SK-N-MC (cell line): ENCODE measurements at regions not wholly inside any gene's neighbourhood (a gene's known extent, or its start where the extent isn't known, plus 50 kb on each side); places are given as distances from the start of the nearest gene placed in this dataset.
"Not testable (repeated sequence)": the region's sequence is repeated elsewhere in the genome, so short reads cannot be mapped to it uniquely, and the experiment has no call there.

Experiments
- DNase-seq: peaks from one replicate; pipeline ENCODE4 v3.0.0-alpha.2; 2011; ENCODE audit warnings: low read depth, low spot score
- H3K27ac ChIP-seq: fragments of 200-600 bp; sonication (generic); 2 replicates; pipeline ENCODE4 v1.5.1; 2016; ENCODE audit warnings: mixed run types
- H3K36me3 ChIP-seq: fragments of 200-600 bp; sonication (generic); 2 replicates; pipeline ENCODE4 v1.6.1; 2017; ENCODE audit warnings: antibody characterized with exemption, low read length, mixed read lengths; ENCODE audit not compliant: insufficient read depth
- H3K4me3 ChIP-seq: fragments of 200-600 bp; sonication (generic); 2 replicates; pipeline ENCODE4 v1.5.1; 2016
- H3K9ac ChIP-seq: fragments of 200-600 bp; sonication (generic); 2 replicates; pipeline ENCODE4 v1.8.0; 2017; ENCODE audit warnings: mixed run types, mixed read lengths; ENCODE audit not compliant: insufficient read length
- H3K9me3 ChIP-seq: fragments of 200-600 bp; sonication (generic); 2 replicates; pipeline ENCODE4 v1.6.1; 2017; ENCODE audit warnings: low read depth, mild to moderate bottlenecking, antibody characterized with exemption, low read length, moderate library complexity, mixed read lengths
- EZH2 ChIP-seq: fragments of 200-600 bp; sonication (generic); IDR thresholded peaks from one replicate; pipeline ENCODE4 v1.6.1; 2017; ENCODE audit warnings: antibody characterized with exemption
- FOXP2 ChIP-seq: optimal IDR thresholded peaks from 2 replicates; pipeline ENCODE3; 2011; ENCODE audit warnings: mild to moderate bottlenecking, moderate library complexity; ENCODE audit not compliant: insufficient read depth; ENCODE audit errors: extremely low read length, control extremely low read depth
- POLR2AphosphoS5 ChIP-seq: IDR thresholded peaks from 2 replicates; pipeline ENCODE4 v1.6.1; 2012; ENCODE audit warnings: mild to moderate bottlenecking, low read depth, low read length, borderline replicate concordance

DNA sequence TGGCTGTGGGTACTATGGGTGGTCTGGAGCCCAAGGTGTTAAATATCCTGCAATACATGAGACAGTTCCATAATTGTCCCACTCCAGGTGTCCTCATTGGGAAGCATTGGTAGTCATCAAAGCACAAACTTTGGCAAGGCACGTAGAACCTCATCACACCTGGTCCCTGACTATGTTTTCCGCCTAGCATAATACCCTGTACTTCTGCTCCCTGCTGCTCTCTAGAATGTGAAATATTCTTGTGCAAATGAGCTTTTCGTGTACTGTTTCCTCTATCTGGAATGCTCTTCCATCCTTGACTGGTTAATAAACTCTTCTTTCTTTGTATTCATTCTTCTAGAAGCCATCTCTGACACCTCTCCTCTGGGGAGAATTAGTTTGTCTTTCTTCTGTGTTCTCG lies 103.2 kb downstream of the EBLN2 start:
- H3K4me3 ChIP-seq = no peak overlapping the region
- TF ChIP-seq FOXP2 = no peak
- TF ChIP-seq POLR2AphosphoS5 = no peak
- TF ChIP-seq EZH2 = no peak
- H3K9ac ChIP-seq = no peak overlapping the region
- H3K9me3 ChIP-seq = no peaks in the 10 kb centered on the region
- no peaks in the 10 kb centered on the region for H3K36me3 ChIP-seq
- no peak for DNase-seq
- H3K27ac ChIP-seq = no peak overlapping the region

DNA sequence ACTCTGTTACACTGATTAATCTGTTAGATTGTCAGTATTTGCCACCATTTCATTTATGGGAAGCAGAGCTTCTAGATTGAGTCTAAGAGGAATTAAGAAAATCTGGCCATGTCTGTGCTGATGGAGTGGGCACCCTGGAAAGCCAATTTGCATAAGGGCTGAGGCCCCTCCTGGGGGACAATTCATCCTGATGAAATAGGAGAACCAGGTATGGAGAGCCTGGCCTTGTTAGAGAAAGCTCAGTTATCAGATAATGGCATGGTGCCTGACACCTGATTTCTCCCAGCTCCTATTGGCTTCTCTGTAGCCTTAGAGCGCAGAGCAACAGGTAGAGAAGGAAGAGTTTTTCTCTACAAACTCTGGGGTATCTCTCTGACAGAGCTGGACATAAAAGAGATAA lies 114.2 kb downstream of the EBLN2 start:
- no peak overlapping the region for H3K9ac ChIP-seq
- H3K27ac ChIP-seq = no peak overlapping the region
- no peak overlapping the region for H3K4me3 ChIP-seq
- DNase-seq = no peak
- no peak for TF ChIP-seq EZH2
- no peaks in the 10 kb centered on the region for H3K36me3 ChIP-seq
- no peaks in the 10 kb centered on the region for H3K9me3 ChIP-seq

DNA sequence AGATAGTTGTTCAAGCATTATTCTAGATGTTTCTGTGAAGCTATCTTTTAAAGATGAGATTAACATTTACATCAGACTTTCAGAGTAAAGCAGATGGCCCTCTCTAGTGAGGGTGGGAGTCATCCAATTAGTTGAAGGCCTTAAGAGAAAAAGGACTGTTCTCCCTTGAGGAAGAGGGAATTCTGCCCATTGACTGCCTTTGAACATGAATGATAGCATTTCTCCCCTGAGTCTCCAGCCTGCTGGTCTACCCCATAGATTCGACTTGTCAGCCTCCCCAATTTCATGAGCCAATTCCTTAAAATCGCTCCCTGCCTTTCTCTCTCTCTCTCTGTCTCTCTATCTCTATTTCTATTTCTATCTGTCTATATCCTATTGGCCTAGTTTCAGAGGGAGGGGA lies 115.5 kb downstream of the EBLN2 start:
- no peak for TF ChIP-seq EZH2
- no peak for TF ChIP-seq FOXP2
- no peak for TF ChIP-seq POLR2AphosphoS5
- no peaks in the 10 kb centered on the region for H3K36me3 ChIP-seq
- no peak overlapping the region for H3K9ac ChIP-seq
- H3K4me3 ChIP-seq = no peak overlapping the region
- H3K9me3 ChIP-seq = no peaks in the 10 kb centered on the region
- H3K27ac ChIP-seq = no peak overlapping the region
- no peak for DNase-seq

- Histone ChIP-seq H3K36me3 (no peaks in the 10 kb centered on the region), H3K9me3 (no peaks in the 10 kb centered on the region), H3K4me3 (no peak overlapping the region), H3K9ac (no peak overlapping the region), H3K27ac (no peak overlapping the region)
- TF ChIP-seq EZH2 = no peak
- TF ChIP-seq POLR2AphosphoS5 = no peak
- no peak for TF ChIP-seq FOXP2
- no peak for DNase-seq
These were observed 116.4 kb downstream of the EBLN2 start for GRCh38 chr3:73177827-73178226.

GRCh38 chr3:73179601-73180000 lies 118.1 kb downstream of the EBLN2 start:
- no peaks in the 10 kb centered on the region for H3K9me3 ChIP-seq
- H3K27ac ChIP-seq = no peak overlapping the region
- DNase-seq = no peak
- no peak for TF ChIP-seq FOXP2
- TF ChIP-seq EZH2 = no peak
- TF ChIP-seq POLR2AphosphoS5 = no peak
- H3K36me3 ChIP-seq = no peaks in the 10 kb centered on the region
- H3K9ac ChIP-seq = no peak overlapping the region
- no peak overlapping the region for H3K4me3 ChIP-seq

- Histone ChIP-seq H3K9me3 (no peaks in the 10 kb centered on the region), H3K4me3 (no peak overlapping the region), H3K36me3 (no peaks in the 10 kb centered on the region), H3K9ac (no peak overlapping the region), H3K27ac (no peak overlapping the region)
- TF ChIP-seq POLR2AphosphoS5 (no peak), EZH2 (no peak), FOXP2 (no peak)
- DNase-seq = no peak
These were observed 125.3 kb downstream of the EBLN2 start for GRCh38 chr3:73186741-73187140.

GRCh38 chr3:73187328-73187727 lies 125.9 kb downstream of the EBLN2 start:
- no peak for TF ChIP-seq EZH2
- TF ChIP-seq FOXP2 = no peak
- TF ChIP-seq POLR2AphosphoS5 = no peak
- Histone ChIP-seq H3K4me3 (no peak overlapping the region), H3K9me3 (no peaks in the 10 kb centered on the region), H3K36me3 (no peaks in the 10 kb centered on the region), H3K9ac (no peak overlapping the region), H3K27ac (no peak overlapping the region)
- DNase-seq = no peak

DNA sequence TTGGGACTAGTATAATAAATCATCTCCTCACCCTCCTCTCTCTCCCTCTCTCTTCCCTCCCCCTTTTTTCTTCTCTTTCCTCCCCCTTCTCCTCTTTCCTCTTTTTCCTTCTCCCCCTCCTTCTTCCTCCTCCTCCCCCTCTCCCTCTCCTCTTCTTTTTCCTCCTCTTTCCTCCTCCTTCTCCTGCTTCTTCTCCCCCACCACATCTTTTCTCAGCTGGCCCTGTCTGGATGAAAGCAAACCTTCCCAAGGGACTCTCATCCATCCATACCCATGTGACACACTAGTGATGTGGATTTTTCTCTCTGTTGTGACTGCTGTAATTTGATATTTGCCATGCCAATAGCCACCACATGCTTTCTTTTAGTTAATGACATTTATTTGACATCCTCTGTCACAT lies 127.2 kb downstream of the EBLN2 start:
- no peak overlapping the region for H3K27ac ChIP-seq
- no peaks in the 10 kb centered on the region for H3K36me3 ChIP-seq
- no peak overlapping the region for H3K9ac ChIP-seq
- TF ChIP-seq POLR2AphosphoS5 (no peak), EZH2 (no peak), FOXP2 (no peak)
- no peak for DNase-seq
- H3K9me3 ChIP-seq = no peaks in the 10 kb centered on the region
- H3K4me3 ChIP-seq = no peak overlapping the region

GRCh38 chr3:73192036-73192738 lies 130.7 kb downstream of the EBLN2 start:
- Histone ChIP-seq H3K27ac (no peak overlapping the region), H3K9me3 (no peaks in the 10 kb centered on the region), H3K36me3 (no peaks in the 10 kb centered on the region), H3K4me3 (no peak overlapping the region), H3K9ac (no peak overlapping the region)
- DNase-seq = no peak
- no peak for TF ChIP-seq EZH2
- no peak for TF ChIP-seq FOXP2
- no peak for TF ChIP-seq POLR2AphosphoS5

GRCh38 chr3:73193943-73194342 lies 132.5 kb downstream of the EBLN2 start:
- H3K4me3 ChIP-seq, DNase-seq: not testable (repeated sequence)

More at GRCh38 chr3:73193943-73194342, 132.5 kb downstream of the EBLN2 start:
- not testable (repeated sequence) for H3K27ac ChIP-seq, H3K36me3 ChIP-seq, H3K9ac ChIP-seq, H3K9me3 ChIP-seq
